ENCODE measurements at regions not wholly inside any gene's neighbourhood (a gene's known extent, or its start where the extent isn't known, plus 50 kb on each side); places are given as distances from the start of the nearest gene placed in this dataset.

GRCh38 chr4:63269156-63269555, 1140.1 kb downstream of the TECRL start:
- Mint-ChIP-seq H3K36me3 (no peaks in the 10 kb centered on the region), H3K27me3 (no peaks in the 10 kb centered on the region), H3K4me1 (ENCODE audit: unreplicated experiment) (no peaks in the 10 kb centered on the region), H3K4me3 (no peak overlapping the region), H3K27ac (no peak overlapping the region), H3K9me3 (no peaks in the 10 kb centered on the region)
- no peak for TF ChIP-seq CTCF (conservative IDR thresholded peaks at IDR 0.05)
- DNase-seq (ENCODE audit: extremely low spot score, unreplicated experiment): no peak

GRCh38 chr4:63233671-63234070, 1175.6 kb downstream of the TECRL start:
- TF ChIP-seq CTCF (conservative IDR thresholded peaks at IDR 0.05): no peak
- Mint-ChIP-seq H3K4me3 (no peak overlapping the region), H3K36me3 (no peaks in the 10 kb centered on the region), H3K4me1 (ENCODE audit: unreplicated experiment) (no peaks in the 10 kb centered on the region), H3K27me3 (no peaks in the 10 kb centered on the region), H3K9me3 (no peaks in the 10 kb centered on the region), H3K27ac (no peak overlapping the region)
- DNase-seq (ENCODE audit: extremely low spot score, unreplicated experiment): no peak

GRCh38 chr4:63232058-63232457, 1177.2 kb downstream of the TECRL start:
- H3K9me3 Mint-ChIP-seq: no peaks in the 10 kb centered on the region
- H3K36me3 Mint-ChIP-seq: no peaks in the 10 kb centered on the region
- H3K27ac Mint-ChIP-seq: no peak overlapping the region
- no peak for DNase-seq (ENCODE audit: extremely low spot score, unreplicated experiment)
- TF ChIP-seq CTCF (conservative IDR thresholded peaks at IDR 0.05): no peak
- H3K4me1 Mint-ChIP-seq (ENCODE audit: unreplicated experiment): no peaks in the 10 kb centered on the region
- H3K4me3 Mint-ChIP-seq: no peak overlapping the region
- H3K27me3 Mint-ChIP-seq: no peaks in the 10 kb centered on the region

GRCh38 chr4:63226229-63226628, 1183.0 kb downstream of the TECRL start:
- H3K36me3 Mint-ChIP-seq: no peaks in the 10 kb centered on the region
- H3K9me3 Mint-ChIP-seq: no peaks in the 10 kb centered on the region
- no peak for DNase-seq (ENCODE audit: extremely low spot score, unreplicated experiment)
- H3K4me3 Mint-ChIP-seq: no peak overlapping the region
- H3K27me3 Mint-ChIP-seq: no peaks in the 10 kb centered on the region
- H3K27ac Mint-ChIP-seq: no peak overlapping the region
- no peaks in the 10 kb centered on the region for H3K4me1 Mint-ChIP-seq (ENCODE audit: unreplicated experiment)
- no peak for TF ChIP-seq CTCF (conservative IDR thresholded peaks at IDR 0.05)

- no peaks in the 10 kb centered on the region for H3K27me3 Mint-ChIP-seq
- no peak overlapping the region for H3K27ac Mint-ChIP-seq
- no peaks in the 10 kb centered on the region for H3K36me3 Mint-ChIP-seq
- H3K4me1 Mint-ChIP-seq (ENCODE audit: unreplicated experiment): no peaks in the 10 kb centered on the region
- no peak overlapping the region for H3K4me3 Mint-ChIP-seq
- DNase-seq (ENCODE audit: extremely low spot score, unreplicated experiment): no peak
- peaks cover 5% of the 10 kb centered on the region for H3K9me3 Mint-ChIP-seq
- no peak for TF ChIP-seq CTCF (conservative IDR thresholded peaks at IDR 0.05)
These were observed 1186.8 kb downstream of the TECRL start for GRCh38 chr4:63222466-63222865.

- H3K36me3 Mint-ChIP-seq: no peaks in the 10 kb centered on the region
- no peak overlapping the region for H3K4me3 Mint-ChIP-seq
- peaks cover 5% of the 10 kb centered on the region for H3K9me3 Mint-ChIP-seq
- H3K4me1 Mint-ChIP-seq (ENCODE audit: unreplicated experiment): no peaks in the 10 kb centered on the region
- DNase-seq (ENCODE audit: extremely low spot score, unreplicated experiment): no peak
- no peak for TF ChIP-seq CTCF (conservative IDR thresholded peaks at IDR 0.05)
- H3K27ac Mint-ChIP-seq: no peak overlapping the region
- H3K27me3 Mint-ChIP-seq: no peaks in the 10 kb centered on the region
These were observed 1187.8 kb downstream of the TECRL start for GRCh38 chr4:63221477-63221876.
